HUES64 (cell line): ENCODE measurements at regions not wholly inside any gene's neighbourhood (a gene's known extent, or its start where the extent isn't known, plus 50 kb on each side); places are given as distances from the start of the nearest gene placed in this dataset.

Experiments
- H3K27ac ChIP-seq: 2 replicates; pipeline ENCODE4 v1.7.0; 2013; ENCODE audit warnings: low read depth, low read length, inconsistent platforms
- H3K27me3 ChIP-seq: 2 replicates; pipeline ENCODE4 v1.6.1; 2013; ENCODE audit warnings: mild to moderate bottlenecking, low read length; ENCODE audit not compliant: insufficient read depth
- H3K36me3 ChIP-seq: 2 replicates; pipeline ENCODE4 v1.6.1; 2013; ENCODE audit warnings: mild to moderate bottlenecking, low read length; ENCODE audit not compliant: insufficient read depth
- H3K4me1 ChIP-seq: 2 replicates; pipeline ENCODE4 v1.6.1; 2013; ENCODE audit warnings: mild to moderate bottlenecking, low read length, moderate library complexity; ENCODE audit not compliant: insufficient read depth
- H3K4me3 ChIP-seq: 2 replicates; pipeline ENCODE4 v1.5.1; 2013; ENCODE audit warnings: mild to moderate bottlenecking, low read length, moderate library complexity
- H3K9ac ChIP-seq: 2 replicates; pipeline ENCODE4 v1.6.1; 2013; ENCODE audit warnings: mild to moderate bottlenecking, low read depth, low read length
- H3K9me3 ChIP-seq: 2 replicates; pipeline ENCODE4 v1.6.1; 2013; ENCODE audit warnings: low read depth, low read length; ENCODE audit not compliant: insufficient read depth
- WGBS: fragments of 150-250, 120-280 bp; methylation state at CpG from one replicate; pipeline ENCODE4 v1.1.7; 2013; ENCODE audit warnings: missing lambda C conversion rate; 5-methylcytosine and 5-hydroxymethylcytosine counted together

DNA sequence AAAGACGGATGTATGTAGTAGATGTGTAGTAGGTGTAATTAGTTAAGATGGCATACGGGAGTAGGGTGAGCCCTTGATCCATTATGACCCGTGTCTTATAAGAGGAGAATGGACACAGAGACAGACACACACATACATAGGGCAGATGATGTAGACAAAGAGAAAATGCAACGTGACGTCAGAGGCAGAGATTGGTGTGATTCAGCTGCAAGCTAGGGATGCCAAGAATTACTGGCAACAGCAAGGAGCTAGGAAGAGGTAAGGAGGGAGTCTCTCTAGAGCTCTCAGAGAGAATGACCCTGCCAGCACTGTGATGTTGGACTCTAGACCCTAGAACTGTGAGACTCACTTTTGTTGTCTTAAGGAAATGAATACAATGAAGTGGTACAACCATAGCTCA, 247.0 kb upstream of the HABP2 start:
- WGBS, result 92% methylated on average over 5 of the region's 5 CpGs
- Histone ChIP-seq H3K9me3 (no peaks in the 10 kb centered on the region), H3K27me3 (no peaks in the 10 kb centered on the region; the same call in 1 of the 2 replicates), H3K27ac (no peak overlapping the region), H3K4me3 (no peak overlapping the region), H3K4me1 (peaks cover 9% of the 10 kb centered on the region; the same call in 1 of the 2 replicates), H3K36me3 (no peaks in the 10 kb centered on the region), H3K9ac (no peak overlapping the region)

DNA sequence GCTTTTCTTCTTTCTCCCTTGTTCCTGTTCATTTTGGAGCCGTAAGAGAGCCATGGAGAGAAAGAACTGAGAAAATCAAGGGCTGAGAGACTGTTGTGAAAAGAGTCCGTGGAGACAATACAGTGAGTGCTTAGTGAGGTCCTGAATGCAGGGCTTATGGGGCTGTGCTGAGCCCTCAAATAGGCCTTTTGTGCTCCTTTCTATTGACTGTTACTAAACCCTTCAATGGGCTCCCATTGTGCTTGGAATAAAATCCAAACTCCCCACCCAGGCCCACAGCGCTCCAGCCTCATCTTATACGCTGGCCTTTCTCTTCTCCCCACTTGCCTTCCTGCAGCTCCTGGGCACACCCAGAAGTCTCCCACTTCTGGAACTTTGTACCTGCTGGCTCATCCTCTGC, 243.1 kb upstream of the HABP2 start:
- 67% methylated on average over 4 of the region's 4 CpGs for WGBS
- H3K27ac ChIP-seq, result peak overlapping the region; percentile 6; the same call in 1 of the 2 replicates
- no peaks in the 10 kb centered on the region for H3K9me3 ChIP-seq
- no peaks in the 10 kb centered on the region; the same call in 1 of the 2 replicates for H3K27me3 ChIP-seq
- H3K4me3 ChIP-seq, result no peak overlapping the region
- H3K9ac ChIP-seq, result no peak overlapping the region; the same call in 1 of the 2 replicates
- peaks cover 9% of the 10 kb centered on the region; the same call in 1 of the 2 replicates for H3K4me1 ChIP-seq
- H3K36me3 ChIP-seq, result no peaks in the 10 kb centered on the region

- H3K27me3 ChIP-seq, result no peaks in the 10 kb centered on the region; the same call in 1 of the 2 replicates
- WGBS, result 91% methylated on average over 6 of the region's 7 CpGs
- peaks cover 9% of the 10 kb centered on the region; the same call in 1 of the 2 replicates for H3K4me1 ChIP-seq
Observed at GRCh38 chr10:113310347-113310746, 242.5 kb upstream of the HABP2 start.

GRCh38 chr10:113313048-113313602, 239.7 kb upstream of the HABP2 start:
- Histone ChIP-seq H3K9ac (no peak overlapping the region), H3K27ac (no peak overlapping the region), H3K4me1 (peaks cover 9% of the 10 kb centered on the region; the same call in 1 of the 2 replicates), H3K36me3 (no peaks in the 10 kb centered on the region), H3K9me3 (no peaks in the 10 kb centered on the region), H3K27me3 (no peaks in the 10 kb centered on the region; the same call in 1 of the 2 replicates), H3K4me3 (no peak overlapping the region)
- WGBS, result 94% methylated on average over 5 of the region's 5 CpGs

More at GRCh38 chr10:113310347-113310746, 242.5 kb upstream of the HABP2 start:
- Histone ChIP-seq H3K4me3 (no peak overlapping the region), H3K27ac (no peak overlapping the region), H3K9ac (no peak overlapping the region), H3K36me3 (no peaks in the 10 kb centered on the region), H3K9me3 (no peaks in the 10 kb centered on the region)

- H3K27me3 ChIP-seq, result no peaks in the 10 kb centered on the region; the same call in 1 of the 2 replicates
- no peak overlapping the region for H3K27ac ChIP-seq
- H3K9me3 ChIP-seq, result no peaks in the 10 kb centered on the region
- no peaks in the 10 kb centered on the region for H3K36me3 ChIP-seq
- WGBS, result 89% methylated on average over 4 of the region's 4 CpGs
- H3K4me3 ChIP-seq, result no peak overlapping the region
- no peak overlapping the region for H3K9ac ChIP-seq
- peaks cover 9% of the 10 kb centered on the region; the same call in 1 of the 2 replicates for H3K4me1 ChIP-seq
Observed at GRCh38 chr10:113313722-113314121, 239.1 kb upstream of the HABP2 start.

DNA sequence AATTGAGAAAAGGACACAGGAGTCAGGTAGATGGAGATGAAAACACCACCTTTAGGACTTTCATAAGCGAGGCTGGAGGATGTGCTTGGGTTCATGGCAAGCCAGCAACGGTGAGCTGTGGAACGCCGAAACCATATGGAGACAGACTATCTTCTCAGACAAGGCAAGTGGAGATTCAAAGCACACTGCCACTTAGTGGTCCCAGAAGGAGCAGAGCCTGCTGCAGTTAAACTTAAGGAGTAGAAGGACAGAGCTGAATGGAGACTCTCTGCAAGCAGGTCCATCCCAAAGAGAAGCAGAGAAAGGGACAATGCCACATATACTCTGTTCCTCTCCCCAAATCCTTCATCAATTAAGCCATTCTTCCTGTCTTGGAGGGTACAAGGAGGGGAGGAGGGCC, 236.3 kb upstream of the HABP2 start:
- Histone ChIP-seq H3K4me1 (no peaks in the 10 kb centered on the region), H3K27ac (no peak overlapping the region), H3K9me3 (no peaks in the 10 kb centered on the region), H3K4me3 (no peak overlapping the region), H3K9ac (no peak overlapping the region), H3K27me3 (no peaks in the 10 kb centered on the region), H3K36me3 (no peaks in the 10 kb centered on the region)
- 91% methylated on average over 4 of the region's 4 CpGs for WGBS

DNA sequence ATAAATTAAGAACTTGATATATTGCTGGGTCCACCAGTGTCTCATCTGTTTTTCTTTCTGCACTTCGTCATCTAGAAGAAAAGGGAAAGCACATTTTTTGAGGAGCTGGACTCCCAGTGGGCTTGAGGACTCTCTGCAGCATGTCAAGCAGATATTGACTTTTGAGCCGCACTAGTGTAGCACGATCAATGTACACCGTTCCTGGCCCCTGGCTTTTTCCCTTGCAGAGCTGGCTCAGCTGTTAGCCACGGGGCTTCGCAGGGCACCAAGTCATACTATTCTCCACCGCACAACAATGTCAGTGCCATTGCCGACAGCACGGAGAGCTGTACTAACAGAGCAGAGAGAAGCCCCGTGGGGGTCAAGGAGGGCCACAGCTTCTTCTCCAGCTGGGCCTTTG, 235.4 kb upstream of the HABP2 start:
- H3K27ac ChIP-seq, result no peak overlapping the region
- H3K4me1 ChIP-seq, result no peaks in the 10 kb centered on the region
- WGBS, result 76% methylated on average over 10 of the region's 10 CpGs
- H3K27me3 ChIP-seq, result no peaks in the 10 kb centered on the region
- H3K36me3 ChIP-seq, result no peaks in the 10 kb centered on the region
- H3K4me3 ChIP-seq, result no peak overlapping the region
- H3K9ac ChIP-seq, result no peak overlapping the region
- H3K9me3 ChIP-seq, result no peaks in the 10 kb centered on the region

- Histone ChIP-seq H3K4me1 (no peaks in the 10 kb centered on the region), H3K9ac (no peak overlapping the region), H3K4me3 (no peak overlapping the region), H3K27me3 (no peaks in the 10 kb centered on the region), H3K36me3 (no peaks in the 10 kb centered on the region), H3K27ac (no peak overlapping the region), H3K9me3 (no peaks in the 10 kb centered on the region)
- 92% methylated on average over 3 of the region's 3 CpGs for WGBS
Observed at GRCh38 chr10:113319479-113319878, 233.4 kb upstream of the HABP2 start.

GRCh38 chr10:113320211-113320610, 232.6 kb upstream of the HABP2 start:
- Histone ChIP-seq H3K27ac (no peak overlapping the region), H3K36me3 (no peaks in the 10 kb centered on the region), H3K9ac (no peak overlapping the region), H3K27me3 (no peaks in the 10 kb centered on the region), H3K9me3 (no peaks in the 10 kb centered on the region), H3K4me1 (no peaks in the 10 kb centered on the region), H3K4me3 (no peak overlapping the region)
- 91% methylated on average over 8 of the region's 8 CpGs for WGBS

- Histone ChIP-seq H3K27me3 (no peaks in the 10 kb centered on the region), H3K4me1 (peaks cover 4% of the 10 kb centered on the region; the same call in 1 of the 2 replicates), H3K27ac (no peak overlapping the region), H3K36me3 (no peaks in the 10 kb centered on the region), H3K9ac (no peak overlapping the region), H3K9me3 (no peaks in the 10 kb centered on the region), H3K4me3 (no peak overlapping the region)
- WGBS, result 90% methylated on average over 5 of the region's 6 CpGs
Observed at GRCh38 chr10:113320987-113321386, 231.9 kb upstream of the HABP2 start.

GRCh38 chr10:113322843-113323242, 230.0 kb upstream of the HABP2 start:
- Histone ChIP-seq H3K9me3 (no peaks in the 10 kb centered on the region), H3K27ac (no peak overlapping the region), H3K9ac (no peak overlapping the region), H3K4me1 (peaks cover 18% of the 10 kb centered on the region), H3K36me3 (no peaks in the 10 kb centered on the region), H3K27me3 (no peaks in the 10 kb centered on the region), H3K4me3 (no peak overlapping the region)
- WGBS, result 94% methylated on average over 4 of the region's 4 CpGs

DNA sequence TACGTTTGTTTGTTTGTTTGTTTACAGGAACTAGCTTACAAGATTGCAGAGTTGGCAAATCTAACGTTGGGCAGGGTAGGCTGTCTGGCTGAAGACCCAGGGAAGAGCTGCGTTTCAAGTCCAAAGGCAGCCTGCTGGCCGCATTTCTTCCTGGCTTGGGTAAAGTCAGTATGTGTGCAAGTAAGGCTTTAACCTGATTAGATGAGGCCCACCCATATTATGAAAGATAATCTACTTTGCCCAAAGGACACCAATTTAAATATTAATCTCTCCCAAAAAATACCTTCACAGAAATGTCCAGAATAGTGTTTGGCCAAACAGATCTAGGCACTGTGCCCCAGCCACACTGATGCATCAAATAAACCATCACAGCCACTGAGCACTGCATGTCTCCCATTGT, 228.9 kb upstream of the HABP2 start:
- H3K4me1 ChIP-seq, result peaks cover 18% of the 10 kb centered on the region
- no peaks in the 10 kb centered on the region for H3K9me3 ChIP-seq
- H3K9ac ChIP-seq, result no peak overlapping the region
- no peaks in the 10 kb centered on the region for H3K27me3 ChIP-seq
- no peak overlapping the region for H3K4me3 ChIP-seq
- 93% methylated on average over 4 of the region's 4 CpGs for WGBS
- no peak overlapping the region for H3K27ac ChIP-seq
- H3K36me3 ChIP-seq, result no peaks in the 10 kb centered on the region
